MM.1S (cell line): ENCODE measurements at regions not wholly inside any gene's neighbourhood (a gene's known extent, or its start where the extent isn't known, plus 50 kb on each side); places are given as distances from the start of the nearest gene placed in this dataset.

Source experiments
- DNase-seq: peaks from one replicate; pipeline ENCODE4 v3.0.0-alpha.2; 2015
- H2AFZ ChIP-seq: fragments of 300-600 bp; sonication (generic); 2 replicates; pipeline ENCODE4 v1.6.0; 2016; ENCODE audit warnings: antibody characterized with exemption, low read length
- H3F3A ChIP-seq: fragments of 300-600 bp; sonication (generic); 2 replicates; pipeline ENCODE4 v1.6.1; 2016; ENCODE audit warnings: mild to moderate bottlenecking, antibody characterized with exemption, low read length, moderate library complexity, mixed read lengths; ENCODE audit not compliant: insufficient read depth
- H3K27ac ChIP-seq: fragments of 300-600 bp; sonication (generic); 2 replicates; pipeline ENCODE4 v1.5.1; 2016; ENCODE audit warnings: mild to moderate bottlenecking, low read length
- H3K27me3 ChIP-seq: fragments of 300-600 bp; sonication (generic); replicated peaks from 2 replicates; pipeline ENCODE4 v1.6.0; 2016; ENCODE audit warnings: low read length; ENCODE audit not compliant: insufficient read depth
- H3K36me3 ChIP-seq: fragments of 300-600 bp; sonication (generic); replicated peaks from 2 replicates; pipeline ENCODE4 v1.6.1; 2016; ENCODE audit warnings: mild to moderate bottlenecking, low read length, mixed read lengths; ENCODE audit not compliant: insufficient read depth
- H3K4me1 ChIP-seq: fragments of 300-600 bp; sonication (generic); 2 replicates; pipeline ENCODE4 v1.6.1; 2016; ENCODE audit warnings: low read length, mixed read lengths
- H3K4me2 ChIP-seq: fragments of 300-600 bp; sonication (generic); 2 replicates; pipeline ENCODE4 v1.6.0; 2016; ENCODE audit warnings: low read depth, low read length
- H3K4me3 ChIP-seq: fragments of 300-600 bp; sonication (generic); 2 replicates; pipeline ENCODE4 v1.5.1; 2016; ENCODE audit warnings: low read length, mixed read lengths
- H3K79me2 ChIP-seq: fragments of 300-600 bp; sonication (generic); 2 replicates; pipeline ENCODE4 v1.6.1; 2016; ENCODE audit warnings: mixed run types, low read length, mixed read lengths
- H3K9ac ChIP-seq: fragments of 300-600 bp; sonication (generic); 2 replicates; pipeline ENCODE4 v1.6.1; 2016; ENCODE audit warnings: low read length, mixed read lengths
- H3K9me2 ChIP-seq: fragments of 300-600 bp; sonication (generic); replicated peaks from 2 replicates; pipeline ENCODE4 v1.6.1; 2016; ENCODE audit warnings: mild to moderate bottlenecking, low read length, mixed read lengths; ENCODE audit not compliant: insufficient read depth
- H3K9me3 ChIP-seq: fragments of 300-600 bp; sonication (generic); replicated peaks from 2 replicates; pipeline ENCODE4 v1.6.1; 2016; ENCODE audit warnings: mild to moderate bottlenecking, low read length, mixed read lengths; ENCODE audit not compliant: insufficient read depth
- H4K20me1 ChIP-seq: fragments of 300-600 bp; sonication (generic); 2 replicates; pipeline ENCODE4 v1.6.1; 2016; ENCODE audit warnings: mild to moderate bottlenecking, low read length, moderate library complexity, mixed read lengths; ENCODE audit not compliant: insufficient read depth
- EZH2 ChIP-seq: fragments of 300-600 bp; sonication (generic); optimal IDR thresholded peaks from 2 replicates; pipeline ENCODE3; 2017; ENCODE audit warnings: low read depth, mild to moderate bottlenecking, antibody characterized with exemption, low read length, mixed read lengths
- EZH2phosphoT487 ChIP-seq: fragments of 300-600 bp; sonication (generic); IDR thresholded peaks from 2 replicates; pipeline ENCODE4 v1.6.1; 2018; ENCODE audit warnings: antibody characterized with exemption, low read length
- TF ChIP-seq, protein P1 (sequence below): fragments of 300-600 bp; sonication (generic); IDR thresholded peaks from 2 replicates; pipeline ENCODE4 v1.5.1; 2016; ENCODE audit warnings: antibody characterized with exemption, low read length, mixed read lengths

GRCh38 chr2:223386189-223386588 is 216.0 kb downstream of the SCG2 start:
- Histone ChIP-seq H3K9ac (no peak overlapping the region), H3F3A (no peaks in the 10 kb centered on the region), H2AFZ (no peak overlapping the region), H3K27ac (no peak overlapping the region), H3K4me1 (no peaks in the 10 kb centered on the region), H3K9me2 (no peaks in the 10 kb centered on the region), H3K36me3 (no peaks in the 10 kb centered on the region), H4K20me1 (no peaks in the 10 kb centered on the region), H3K9me3 (no peaks in the 10 kb centered on the region), H3K4me3 (no peak overlapping the region), H3K4me2 (no peak overlapping the region), H3K27me3 (no peaks in the 10 kb centered on the region), H3K79me2 (no peaks in the 10 kb centered on the region)
- TF ChIP-seq EZH2phosphoT487, result no peak
- DNase-seq, result no peak

- Histone ChIP-seq H3K4me1 (no peaks in the 10 kb centered on the region), H3K4me2 (no peak overlapping the region), H3K9me2 (no peaks in the 10 kb centered on the region), H4K20me1 (no peaks in the 10 kb centered on the region), H3F3A (no peaks in the 10 kb centered on the region), H3K36me3 (no peaks in the 10 kb centered on the region), H3K79me2 (no peaks in the 10 kb centered on the region), H2AFZ (no peak overlapping the region), H3K27me3 (no peaks in the 10 kb centered on the region), H3K9me3 (no peaks in the 10 kb centered on the region), H3K9ac (no peak overlapping the region), H3K27ac (no peak overlapping the region), H3K4me3 (no peak overlapping the region)
- TF ChIP-seq, protein P1, sequence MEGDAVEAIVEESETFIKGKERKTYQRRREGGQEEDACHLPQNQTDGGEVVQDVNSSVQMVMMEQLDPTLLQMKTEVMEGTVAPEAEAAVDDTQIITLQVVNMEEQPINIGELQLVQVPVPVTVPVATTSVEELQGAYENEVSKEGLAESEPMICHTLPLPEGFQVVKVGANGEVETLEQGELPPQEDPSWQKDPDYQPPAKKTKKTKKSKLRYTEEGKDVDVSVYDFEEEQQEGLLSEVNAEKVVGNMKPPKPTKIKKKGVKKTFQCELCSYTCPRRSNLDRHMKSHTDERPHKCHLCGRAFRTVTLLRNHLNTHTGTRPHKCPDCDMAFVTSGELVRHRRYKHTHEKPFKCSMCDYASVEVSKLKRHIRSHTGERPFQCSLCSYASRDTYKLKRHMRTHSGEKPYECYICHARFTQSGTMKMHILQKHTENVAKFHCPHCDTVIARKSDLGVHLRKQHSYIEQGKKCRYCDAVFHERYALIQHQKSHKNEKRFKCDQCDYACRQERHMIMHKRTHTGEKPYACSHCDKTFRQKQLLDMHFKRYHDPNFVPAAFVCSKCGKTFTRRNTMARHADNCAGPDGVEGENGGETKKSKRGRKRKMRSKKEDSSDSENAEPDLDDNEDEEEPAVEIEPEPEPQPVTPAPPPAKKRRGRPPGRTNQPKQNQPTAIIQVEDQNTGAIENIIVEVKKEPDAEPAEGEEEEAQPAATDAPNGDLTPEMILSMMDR, result no peak
- TF ChIP-seq EZH2, result no peak
- no peak for TF ChIP-seq EZH2phosphoT487
- DNase-seq, result no peak
These were observed 215.2 kb downstream of the SCG2 start for GRCh38 chr2:223386984-223387383.

DNA sequence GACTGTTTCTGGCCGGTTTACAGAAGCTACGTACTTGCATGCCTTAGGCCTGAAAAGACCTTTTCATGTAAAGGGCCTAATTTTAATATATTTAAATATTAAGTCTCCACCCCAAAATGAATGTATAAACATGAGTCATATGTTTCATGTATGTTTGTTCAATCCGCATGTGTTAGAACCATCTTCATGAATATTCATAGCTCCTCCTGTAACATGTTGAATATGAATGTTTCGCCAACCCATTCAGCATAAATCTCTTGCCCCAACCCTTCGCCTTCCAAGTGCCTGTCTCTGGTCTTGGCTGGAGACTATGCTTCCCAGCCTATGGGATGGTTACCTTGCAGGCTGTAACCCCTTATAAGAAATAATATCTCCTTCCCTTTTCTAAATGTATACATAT is 212.5 kb downstream of the SCG2 start:
- Histone ChIP-seq H3K27me3 (no peaks in the 10 kb centered on the region), H3F3A (no peaks in the 10 kb centered on the region), H2AFZ (no peak overlapping the region), H3K9me3 (no peaks in the 10 kb centered on the region), H4K20me1 (no peaks in the 10 kb centered on the region), H3K9me2 (no peaks in the 10 kb centered on the region), H3K4me2 (no peak overlapping the region), H3K36me3 (no peaks in the 10 kb centered on the region), H3K79me2 (no peaks in the 10 kb centered on the region), H3K27ac (no peak overlapping the region), H3K4me1 (no peaks in the 10 kb centered on the region), H3K4me3 (no peak overlapping the region), H3K9ac (no peak overlapping the region)
- TF ChIP-seq, protein P1, result no peak
- TF ChIP-seq EZH2phosphoT487, result no peak
- TF ChIP-seq EZH2, result no peak
- DNase-seq, result no peak

DNA sequence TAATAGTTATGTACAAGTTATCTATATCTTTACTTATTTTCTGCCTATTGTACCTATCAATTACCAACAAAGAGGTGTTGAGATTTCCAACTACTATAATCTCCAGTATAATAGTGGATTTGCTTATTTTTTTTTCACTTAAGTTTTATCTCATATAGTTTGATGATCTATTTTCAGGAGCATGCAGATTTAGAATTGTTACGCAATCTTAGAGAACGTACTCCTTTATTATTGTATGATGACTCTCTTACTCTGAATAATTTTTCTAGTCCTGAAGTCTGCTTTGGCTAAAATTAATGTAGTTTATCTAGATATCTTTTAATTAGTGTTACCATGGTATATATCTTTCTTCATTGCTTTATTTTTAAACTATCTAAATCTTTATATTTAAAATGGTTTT is 205.2 kb downstream of the SCG2 start:
- Histone ChIP-seq H3K79me2 (no peaks in the 10 kb centered on the region), H4K20me1 (no peaks in the 10 kb centered on the region), H3K9me2 (no peaks in the 10 kb centered on the region), H3K4me2 (no peak overlapping the region), H3K9me3 (no peaks in the 10 kb centered on the region), H3K4me1 (no peaks in the 10 kb centered on the region), H2AFZ (no peak overlapping the region), H3K27ac (no peak overlapping the region), H3K36me3 (no peaks in the 10 kb centered on the region), H3K9ac (no peak overlapping the region), H3F3A (no peaks in the 10 kb centered on the region), H3K4me3 (no peak overlapping the region), H3K27me3 (no peaks in the 10 kb centered on the region)
- no peak for DNase-seq
- TF ChIP-seq EZH2phosphoT487, result no peak
- TF ChIP-seq EZH2, result no peak
- TF ChIP-seq, protein P1, result no peak
